Type B pancreatic cell (in vitro differentiated cells): ENCODE measurements at regions not wholly inside any gene's neighbourhood (a gene's known extent, or its start where the extent isn't known, plus 50 kb on each side); places are given as distances from the start of the nearest gene placed in this dataset.

Experiments
- DNase-seq: peaks from one replicate; pipeline ENCODE4 v3.0.0; 2021; ENCODE audit warnings: mixed read lengths; ENCODE audit not compliant: unreplicated experiment; ENCODE audit errors: extremely low spot score
- H3K27ac Mint-ChIP-seq: 2 replicates; pipeline ENCODE4 v1.8.0; 2021; ENCODE audit warnings: mild to moderate bottlenecking, mixed read lengths
- H3K27me3 Mint-ChIP-seq: 2 replicates; pipeline ENCODE4 v1.8.0; 2021; ENCODE audit warnings: mixed read lengths
- H3K36me3 Mint-ChIP-seq: 2 replicates; pipeline ENCODE4 v1.8.0; 2021; ENCODE audit warnings: mixed read lengths
- H3K4me1 Mint-ChIP-seq: one replicate; pipeline ENCODE4 v1.8.0; 2021; ENCODE audit warnings: mixed read lengths; ENCODE audit not compliant: unreplicated experiment
- H3K4me3 Mint-ChIP-seq: 2 replicates; pipeline ENCODE4 v1.8.0; 2021; ENCODE audit warnings: mild to moderate bottlenecking, mixed read lengths
- H3K9me3 Mint-ChIP-seq: 2 replicates; pipeline ENCODE4 v1.8.0; 2021; ENCODE audit warnings: mixed read lengths
- TF ChIP-seq, protein P1 (sequence below): fragments of 200-600 bp; sonication (generic); conservative IDR thresholded peaks from 2 replicates; pipeline ENCODE4 v1.5.0; 2021; ENCODE audit warnings: antibody characterized with exemption, mild to moderate bottlenecking

DNA sequence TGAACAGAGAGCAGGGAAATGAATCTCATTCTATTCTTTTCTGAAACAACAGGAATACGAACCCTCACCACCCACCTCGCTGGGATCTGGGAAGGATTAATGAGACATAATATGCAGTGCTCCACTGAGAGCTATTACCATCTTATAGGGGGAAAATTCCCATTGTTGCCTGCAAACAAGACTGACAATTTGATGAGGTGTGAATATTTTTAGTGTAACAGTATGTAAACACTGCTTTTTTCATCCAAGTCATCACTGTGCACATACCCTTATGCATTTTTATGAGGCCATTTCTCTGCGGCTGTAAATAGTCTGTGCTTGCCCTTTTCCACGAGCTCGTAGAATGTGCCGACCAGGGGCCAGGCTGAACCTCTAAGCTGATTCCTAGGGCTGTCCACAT, 285.6 kb upstream of the CPEB2 start:
- Mint-ChIP-seq H3K9me3 (peaks cover 5% of the 10 kb centered on the region), H3K27ac (no peak overlapping the region), H3K36me3 (no peaks in the 10 kb centered on the region)

DNA sequence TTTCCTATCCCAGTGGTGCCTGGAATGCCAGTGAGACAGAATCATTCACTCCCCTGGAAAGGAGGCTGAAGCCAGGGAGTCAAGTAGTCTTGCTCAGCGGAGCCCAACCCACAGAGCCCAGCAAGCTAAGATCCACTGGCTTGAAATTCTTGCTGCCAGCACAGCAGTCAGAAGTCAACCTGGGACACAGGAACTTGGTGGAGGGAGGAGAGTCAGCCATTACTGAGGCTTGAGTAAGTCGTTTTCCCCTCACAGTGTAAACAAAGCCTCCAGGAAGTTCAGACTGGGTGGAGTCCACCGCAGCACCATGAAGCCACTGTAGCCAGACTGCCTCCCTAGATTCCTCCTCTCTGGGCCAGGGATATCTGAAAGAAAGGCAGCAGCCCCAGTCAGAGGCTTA, 283.2 kb upstream of the CPEB2 start:
- Mint-ChIP-seq H3K27me3 (no peaks in the 10 kb centered on the region), H3K9me3 (peaks cover 5% of the 10 kb centered on the region)

More for the DNA sequence above, 285.6 kb upstream of the CPEB2 start:
- Mint-ChIP-seq H3K27me3 (no peaks in the 10 kb centered on the region), H3K4me3 (no peak overlapping the region), H3K4me1 (no peaks in the 10 kb centered on the region)
- TF ChIP-seq, protein P1, sequence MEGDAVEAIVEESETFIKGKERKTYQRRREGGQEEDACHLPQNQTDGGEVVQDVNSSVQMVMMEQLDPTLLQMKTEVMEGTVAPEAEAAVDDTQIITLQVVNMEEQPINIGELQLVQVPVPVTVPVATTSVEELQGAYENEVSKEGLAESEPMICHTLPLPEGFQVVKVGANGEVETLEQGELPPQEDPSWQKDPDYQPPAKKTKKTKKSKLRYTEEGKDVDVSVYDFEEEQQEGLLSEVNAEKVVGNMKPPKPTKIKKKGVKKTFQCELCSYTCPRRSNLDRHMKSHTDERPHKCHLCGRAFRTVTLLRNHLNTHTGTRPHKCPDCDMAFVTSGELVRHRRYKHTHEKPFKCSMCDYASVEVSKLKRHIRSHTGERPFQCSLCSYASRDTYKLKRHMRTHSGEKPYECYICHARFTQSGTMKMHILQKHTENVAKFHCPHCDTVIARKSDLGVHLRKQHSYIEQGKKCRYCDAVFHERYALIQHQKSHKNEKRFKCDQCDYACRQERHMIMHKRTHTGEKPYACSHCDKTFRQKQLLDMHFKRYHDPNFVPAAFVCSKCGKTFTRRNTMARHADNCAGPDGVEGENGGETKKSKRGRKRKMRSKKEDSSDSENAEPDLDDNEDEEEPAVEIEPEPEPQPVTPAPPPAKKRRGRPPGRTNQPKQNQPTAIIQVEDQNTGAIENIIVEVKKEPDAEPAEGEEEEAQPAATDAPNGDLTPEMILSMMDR: no peak
- no peak for DNase-seq

DNA sequence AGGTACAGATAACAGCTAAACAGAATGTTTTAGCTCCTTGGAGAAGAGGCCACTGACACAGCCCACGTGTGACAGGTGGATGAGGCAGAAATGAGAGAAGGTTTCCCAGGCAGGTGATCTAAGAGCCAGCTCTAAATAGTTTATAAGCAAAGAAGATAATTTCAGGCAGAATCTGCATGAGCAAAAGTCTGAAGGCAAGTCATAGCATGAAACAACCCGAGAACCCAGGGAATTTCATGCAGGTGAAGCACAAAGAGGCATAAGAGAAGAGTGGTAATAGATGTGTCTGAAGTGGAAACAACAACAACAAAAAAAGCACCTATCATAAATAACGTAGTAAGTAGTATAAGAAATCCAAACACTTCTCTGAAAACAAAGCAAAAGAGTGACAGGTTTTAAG, 275.8 kb upstream of the CPEB2 start:
- H3K36me3 Mint-ChIP-seq: no peaks in the 10 kb centered on the region
- peak overlapping the region; percentile 77 for H3K27ac Mint-ChIP-seq
- H3K9me3 Mint-ChIP-seq: peaks cover 2% of the 10 kb centered on the region
- no peak overlapping the region for H3K4me3 Mint-ChIP-seq
- no peaks in the 10 kb centered on the region for H3K27me3 Mint-ChIP-seq
- H3K4me1 Mint-ChIP-seq: no peaks in the 10 kb centered on the region
- TF ChIP-seq, protein P1: no peak
- DNase-seq: no peak

More for the DNA sequence above, 283.2 kb upstream of the CPEB2 start:
- no peak for DNase-seq
- Mint-ChIP-seq H3K4me3 (no peak overlapping the region), H3K36me3 (no peaks in the 10 kb centered on the region), H3K27ac (no peak overlapping the region), H3K4me1 (no peaks in the 10 kb centered on the region)
- TF ChIP-seq, protein P1: no peak

DNA sequence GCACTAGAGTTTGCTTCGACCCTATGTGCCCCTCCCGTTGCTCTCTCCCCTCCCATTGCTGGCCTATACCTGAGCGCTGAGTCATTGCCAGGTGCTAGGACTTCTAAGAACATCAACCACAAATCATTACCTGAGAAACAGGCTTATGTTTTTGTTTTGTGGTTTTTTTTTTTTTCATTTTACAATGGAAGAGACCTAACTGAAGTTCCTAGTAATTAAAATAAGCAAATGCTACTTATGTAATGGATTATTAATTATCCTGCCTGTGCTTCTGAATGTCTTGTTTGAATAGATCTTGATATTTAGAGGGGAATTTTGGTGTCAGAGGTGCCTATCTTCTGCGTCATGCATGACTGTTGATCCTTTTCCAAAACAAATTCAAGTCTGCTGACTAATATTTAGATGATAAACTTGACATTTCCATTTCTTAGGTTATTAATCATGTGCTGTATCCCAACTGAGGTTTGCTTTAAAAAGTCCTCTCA, 275.4 kb upstream of the CPEB2 start:
- no peak for DNase-seq

DNA sequence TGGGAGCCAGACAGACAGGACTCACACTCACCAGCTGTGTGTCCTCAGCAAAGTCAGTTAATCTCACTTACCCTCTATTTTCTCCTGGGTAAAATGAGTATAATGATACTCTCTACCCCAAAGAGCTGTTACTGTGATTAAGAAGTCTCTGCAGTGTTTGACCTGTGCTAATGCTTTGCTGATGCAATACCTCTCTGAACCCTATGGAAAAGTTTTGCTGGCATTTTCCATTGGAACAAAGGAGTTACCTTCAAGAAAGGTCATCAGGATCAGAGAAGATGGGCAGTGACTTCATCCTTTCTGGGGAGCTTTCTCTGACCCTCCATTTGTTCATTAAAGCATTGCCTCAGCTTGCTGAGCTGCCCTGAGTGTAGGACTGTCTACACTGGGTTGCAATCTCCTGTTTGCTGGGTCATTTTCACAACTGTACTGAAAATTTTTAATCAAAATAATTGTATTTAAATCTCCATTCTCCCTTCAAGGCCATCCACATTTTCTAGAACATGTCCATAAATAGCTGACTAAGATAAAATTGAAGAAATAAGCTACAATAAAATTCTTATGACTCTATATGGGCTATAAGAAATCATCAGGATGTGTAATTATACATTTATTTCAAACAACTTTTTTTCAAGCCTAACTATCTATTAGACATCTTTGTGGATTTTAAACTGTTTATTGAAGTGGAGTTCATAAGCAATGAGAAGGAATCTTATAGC, 272.8 kb upstream of the CPEB2 start:
- H3K36me3 Mint-ChIP-seq: no peaks in the 10 kb centered on the region
- H3K4me3 Mint-ChIP-seq: no peak overlapping the region
- H3K27ac Mint-ChIP-seq: no peak overlapping the region
- no peak for DNase-seq
- H3K4me1 Mint-ChIP-seq: no peaks in the 10 kb centered on the region
- H3K27me3 Mint-ChIP-seq: no peaks in the 10 kb centered on the region
- H3K9me3 Mint-ChIP-seq: no peaks in the 10 kb centered on the region
- TF ChIP-seq, protein P1: no peak

More for the DNA sequence above, 275.4 kb upstream of the CPEB2 start:
- Mint-ChIP-seq H3K36me3 (no peaks in the 10 kb centered on the region), H3K4me3 (peak overlapping the region; percentile 26), H3K27ac (peak overlapping the region; percentile 77), H3K9me3 (no peaks in the 10 kb centered on the region), H3K27me3 (no peaks in the 10 kb centered on the region), H3K4me1 (no peaks in the 10 kb centered on the region)
- TF ChIP-seq, protein P1: no peak
